WTC11 (cell line): ENCODE measurements at regions not wholly inside any gene's neighbourhood (a gene's known extent, or its start where the extent isn't known, plus 50 kb on each side); places are given as distances from the start of the nearest gene placed in this dataset.
"Not testable (repeated sequence)": the region's sequence is repeated elsewhere in the genome, so short reads cannot be mapped to it uniquely, and the experiment has no call there.

Source experiments
- ATAC-seq: fragments of 200-7000 bp; cut with Tn5 transposase; 2 replicates; pipeline ENCODE4 v1.10.0; 2021; ENCODE audit warnings: mild to moderate bottlenecking, moderate library complexity
- CTCF ChIA-PET: fragments of 300-600 bp; sonication (Branson Sonifier 250); formaldehyde crosslinking; loops from one replicate; lab custom pipeline; 2021; ENCODE audit warnings: antibody characterized with exemption; lab: Charles Lee
- POLR2A ChIA-PET: fragments of 350-600 bp; sonication (Branson Sonifier 250); formaldehyde crosslinking; loops from one replicate; lab custom pipeline; 2021; ENCODE audit warnings: antibody characterized with exemption; lab: Charles Lee
- DNase-seq: peaks from one replicate; pipeline ENCODE4 v3.0.0; 2021; ENCODE audit warnings: low spot score
- H3K27ac Mint-ChIP-seq: 2 replicates; pipeline ENCODE4 v1.8.0; 2021; ENCODE audit warnings: mixed read lengths
- H3K27me3 Mint-ChIP-seq: 2 replicates; pipeline ENCODE4 v1.8.0; 2021; ENCODE audit warnings: low read depth, mild to moderate bottlenecking, moderate library complexity, mixed read lengths
- H3K36me3 Mint-ChIP-seq: 2 replicates; pipeline ENCODE4 v1.8.0; 2021; ENCODE audit warnings: mixed read lengths
- H3K4me1 Mint-ChIP-seq: 2 replicates; pipeline ENCODE4 v1.8.0; 2022; ENCODE audit warnings: mixed read lengths
- H3K4me3 Mint-ChIP-seq: 2 replicates; pipeline ENCODE4 v1.8.0; 2021; ENCODE audit warnings: mild to moderate bottlenecking, moderate library complexity, mixed read lengths
- H3K9me3 Mint-ChIP-seq: 2 replicates; pipeline ENCODE4 v1.8.0; 2021; ENCODE audit warnings: mixed read lengths
- AR ChIP-seq: fragments of 250-450 bp; sonication (Bioruptor Pico); IDR thresholded peaks from 2 replicates; pipeline ENCODE4 v1.9.0; 2021; ENCODE audit warnings: mild to moderate bottlenecking
- CREB1 ChIP-seq: sonication (generic); formaldehyde crosslinking; IDR thresholded peaks from 2 replicates; pipeline ENCODE4 v1.8.0; 2023; ENCODE audit warnings: mild to moderate bottlenecking, missing genetic modification reagents
- CREM ChIP-seq: sonication (generic); formaldehyde crosslinking; IDR thresholded peaks from 2 replicates; pipeline ENCODE4 v1.8.1; 2022; ENCODE audit warnings: mild to moderate bottlenecking, missing genetic modification reagents, moderate library complexity
- ELF4 ChIP-seq: sonication (generic); formaldehyde crosslinking; IDR thresholded peaks from 2 replicates; pipeline ENCODE4 v1.8.1; 2022; ENCODE audit warnings: low read depth, mild to moderate bottlenecking, moderate library complexity, missing genetic modification reagents
- FOXK1 ChIP-seq: sonication (generic); formaldehyde crosslinking; IDR thresholded peaks from 2 replicates; pipeline ENCODE4 v1.8.0; 2022; ENCODE audit warnings: mild to moderate bottlenecking, moderate library complexity, missing genetic modification reagents
- FOXP1 ChIP-seq: sonication (generic); formaldehyde crosslinking; IDR thresholded peaks from 2 replicates; pipeline ENCODE4 v1.8.0; 2022; ENCODE audit warnings: missing genetic modification reagents, mild to moderate bottlenecking, moderate library complexity, borderline replicate concordance
- GABPB1 ChIP-seq: sonication (generic); formaldehyde crosslinking; IDR thresholded peaks from 2 replicates; pipeline ENCODE4 v1.8.1; 2023; ENCODE audit warnings: mild to moderate bottlenecking, missing genetic modification reagents
- HMGA2 ChIP-seq: fragments of 250-450 bp; sonication (Bioruptor Pico); IDR thresholded peaks from 2 replicates; pipeline ENCODE4 v1.4.0; 2021; ENCODE audit warnings: mild to moderate bottlenecking, moderate library complexity
- HMGXB4 ChIP-seq: sonication (generic); formaldehyde crosslinking; IDR thresholded peaks from 2 replicates; pipeline ENCODE4 v1.8.1; 2023; ENCODE audit warnings: mild to moderate bottlenecking, moderate library complexity, missing genetic modification reagents
- MXD4 ChIP-seq: fragments of 250-450 bp; sonication (Bioruptor Pico); IDR thresholded peaks from 2 replicates; pipeline ENCODE4 v1.8.0; 2021; ENCODE audit warnings: mild to moderate bottlenecking, moderate library complexity, borderline replicate concordance
- NFYB ChIP-seq: sonication (generic); formaldehyde crosslinking; conservative IDR thresholded peaks from 2 replicates; pipeline ENCODE4 v1.8.0; 2022; ENCODE audit warnings: low read depth, missing genetic modification reagents
- PREB ChIP-seq: sonication (generic); formaldehyde crosslinking; IDR thresholded peaks from 2 replicates; pipeline ENCODE4 v1.8.1; 2022; ENCODE audit warnings: mild to moderate bottlenecking, missing genetic modification reagents, moderate library complexity, borderline replicate concordance
- SOX15 ChIP-seq: fragments of 250-450 bp; sonication (Bioruptor Pico); IDR thresholded peaks from 2 replicates; pipeline ENCODE4 v1.9.0; 2021; ENCODE audit warnings: mild to moderate bottlenecking
- TEAD1 ChIP-seq: sonication (generic); formaldehyde crosslinking; IDR thresholded peaks from 2 replicates; pipeline ENCODE4 v1.8.0; 2022; ENCODE audit warnings: mild to moderate bottlenecking, missing genetic modification reagents
- USF1 ChIP-seq: sonication (generic); formaldehyde crosslinking; IDR thresholded peaks from 2 replicates; pipeline ENCODE4 v1.8.0; 2022; ENCODE audit warnings: mild to moderate bottlenecking, missing genetic modification reagents
- ZBTB21 ChIP-seq: sonication (generic); formaldehyde crosslinking; IDR thresholded peaks from 2 replicates; pipeline ENCODE4 v1.8.1; 2023; ENCODE audit warnings: mild to moderate bottlenecking, missing genetic modification reagents, borderline replicate concordance
- ZNF281 ChIP-seq: sonication (generic); formaldehyde crosslinking; IDR thresholded peaks from 2 replicates; pipeline ENCODE4 v1.8.0; 2023; ENCODE audit warnings: mild to moderate bottlenecking, missing genetic modification reagents
- ZNF317 ChIP-seq: sonication (generic); formaldehyde crosslinking; IDR thresholded peaks from 2 replicates; pipeline ENCODE4 v1.8.1; 2023; ENCODE audit warnings: low read depth, mild to moderate bottlenecking, moderate library complexity, missing genetic modification reagents, borderline replicate concordance
- ZSCAN18 ChIP-seq: fragments of 250-450 bp; sonication (Bioruptor Pico); IDR thresholded peaks from 2 replicates; pipeline ENCODE4 v2.1.2; 2022; ENCODE audit warnings: mild to moderate bottlenecking, moderate library complexity

- TF ChIP-seq ZNF281 (CRISPR knock-in tag) (no peak), ZNF317 (CRISPR knock-in tag) (no peak), GABPB1 (CRISPR knock-in tag) (no peak), HMGA2 (CRISPR knock-in tag) (no peak)
These were observed 464.6 kb downstream of the JRKL start (continued) for GRCh38 chr11:96854425-96854824.

- H3K27ac Mint-ChIP-seq, H3K4me1 Mint-ChIP-seq, H3K4me3 Mint-ChIP-seq, DNase-seq, ATAC-seq, H3K27me3 Mint-ChIP-seq, CTCF ChIA-PET, POLR2A ChIA-PET, H3K36me3 Mint-ChIP-seq: not testable (repeated sequence)
- H3K9me3 Mint-ChIP-seq, result peaks cover 18% of the 10 kb centered on the region
These were observed 471.9 kb downstream of the JRKL start for GRCh38 chr11:96861722-96862121.

GRCh38 chr11:96863520-96863919, 473.7 kb downstream of the JRKL start:
- no peak for ATAC-seq
- no peak for TF ChIP-seq ELF4 (CRISPR knock-in tag)
- TF ChIP-seq SOX15 (CRISPR knock-in tag), result no peak
- no peak for TF ChIP-seq FOXP1 (CRISPR knock-in tag)
- no peak for TF ChIP-seq USF1 (CRISPR knock-in tag)
- TF ChIP-seq ZSCAN18 (CRISPR knock-in tag), result no peak
- ChIA-PET CTCF (no interaction called here), POLR2A (no interaction called here)
- Mint-ChIP-seq H3K36me3 (0 out of 2 replicates have a peak, but pooled peaks cover 5% of the 10 kb centered on the region), H3K27ac (no peak overlapping the region), H3K4me1 (no peaks in the 10 kb centered on the region), H3K27me3 (no peaks in the 10 kb centered on the region), H3K4me3 (no peak overlapping the region), H3K9me3 (peaks cover 18% of the 10 kb centered on the region)
- DNase-seq, result no peak

GRCh38 chr11:96865020-96865419, 475.2 kb downstream of the JRKL start:
- 0 out of 2 replicates have a peak, but pooled peaks cover 5% of the 10 kb centered on the region for H3K36me3 Mint-ChIP-seq
- no peak overlapping the region for H3K4me3 Mint-ChIP-seq
- DNase-seq (no peak), ATAC-seq (no peak)
- ChIA-PET POLR2A (no interaction called here), CTCF (no interaction called here)
- no peak overlapping the region for H3K27ac Mint-ChIP-seq
- no peaks in the 10 kb centered on the region for H3K27me3 Mint-ChIP-seq
- H3K9me3 Mint-ChIP-seq, result peaks cover 18% of the 10 kb centered on the region
- no peaks in the 10 kb centered on the region for H3K4me1 Mint-ChIP-seq
- TF ChIP-seq NFYB (no peak), CREB1 (CRISPR knock-in tag) (no peak), TEAD1 (CRISPR knock-in tag) (no peak), ZBTB21 (CRISPR knock-in tag) (no peak), CREM (CRISPR knock-in tag) (no peak), MXD4 (CRISPR knock-in tag) (no peak), AR (CRISPR knock-in tag) (no peak), PREB (no peak), FOXK1 (CRISPR knock-in tag) (no peak), HMGXB4 (CRISPR knock-in tag) (no peak)
